SU-DHL-6 (cell line): ENCODE measurements at regions not wholly inside any gene's neighbourhood (a gene's known extent, or its start where the extent isn't known, plus 50 kb on each side); places are given as distances from the start of the nearest gene placed in this dataset.

ENCODE experiments used
- H2AFZ ChIP-seq: fragments of 200-600 bp; sonication (generic); 2 replicates; pipeline ENCODE4 v1.6.1; 2014; ENCODE audit warnings: low read depth, mild to moderate bottlenecking, moderate library complexity, mixed read lengths, antibody characterized with exemption, low read length; ENCODE audit not compliant: severe bottlenecking
- H3F3A ChIP-seq: fragments of 200-600 bp; shearing (Covaris generic); 2 replicates; pipeline ENCODE4 v1.6.0; 2016; ENCODE audit warnings: antibody characterized with exemption, mild to moderate bottlenecking; ENCODE audit not compliant: insufficient read depth
- H3K27ac ChIP-seq: fragments of 200-600 bp; sonication (generic); 2 replicates; pipeline ENCODE4 v1.5.1; 2016; ENCODE audit warnings: low read depth, mild to moderate bottlenecking, low read length, moderate library complexity, mixed read lengths
- H3K27me3 ChIP-seq: fragments of 200-600 bp; sonication (generic), shearing (Covaris generic); 2 replicates; pipeline ENCODE4 v1.6.0; 2014; ENCODE audit warnings: mild to moderate bottlenecking, low read length
- H3K36me3 ChIP-seq: fragments of 200-600 bp; sonication (generic); 2 replicates; pipeline ENCODE4 v1.6.1; 2014; ENCODE audit warnings: mild to moderate bottlenecking, low read length, mixed read lengths
- H3K4me2 ChIP-seq: fragments of 300-600, 200-600 bp; shearing (Covaris generic), sonication (generic); 2 replicates; pipeline ENCODE4 v1.6.0; 2014; ENCODE audit warnings: low read length, low read depth, mild to moderate bottlenecking; ENCODE audit not compliant: poor library complexity, severe bottlenecking
- H3K4me3 ChIP-seq: fragments of 200-600 bp; sonication (generic); 2 replicates; pipeline ENCODE4 v1.5.1; 2014; ENCODE audit warnings: antibody characterized with exemption, low read length, mild to moderate bottlenecking, mixed read lengths; ENCODE audit not compliant: insufficient read depth, poor library complexity, severe bottlenecking
- H3K79me2 ChIP-seq: fragments of 200-600 bp; sonication (generic); 2 replicates; pipeline ENCODE4 v1.6.1; 2014; ENCODE audit warnings: mild to moderate bottlenecking, low read length, moderate library complexity; ENCODE audit not compliant: insufficient read depth
- H3K9ac ChIP-seq: fragments of 200-600 bp; sonication (generic); 2 replicates; pipeline ENCODE4 v1.7.0; 2014; ENCODE audit warnings: mild to moderate bottlenecking, low read length
- H3K9me2 ChIP-seq: fragments of 200-600 bp; sonication (generic); replicated peaks from 2 replicates; pipeline ENCODE4 v1.6.1; 2014; ENCODE audit warnings: low read length; ENCODE audit not compliant: insufficient read depth
- H3K9me3 ChIP-seq: fragments of 200-600 bp; sonication (generic); 2 replicates; pipeline ENCODE4 v1.6.1; 2014; ENCODE audit warnings: low read length, mixed read lengths; ENCODE audit not compliant: insufficient read depth
- H4K20me1 ChIP-seq: fragments of 200-600 bp; sonication (generic); 2 replicates; pipeline ENCODE4 v1.6.1; 2014; ENCODE audit warnings: low read depth, mild to moderate bottlenecking, antibody characterized with exemption, low read length, moderate library complexity, mixed read lengths
- EZH2phosphoT487 ChIP-seq: fragments of 200-600 bp; sonication (generic), shearing (Covaris generic); conservative IDR thresholded peaks from 2 replicates; pipeline ENCODE4 v1.6.1; 2018; ENCODE audit warnings: mild to moderate bottlenecking, antibody characterized with exemption, low read length, moderate library complexity, mixed read lengths
- TF ChIP-seq, protein P1 (sequence below): fragments of 200-600 bp; sonication (generic); IDR thresholded peaks from one replicate; pipeline ENCODE4 v1.5.1; 2017; ENCODE audit warnings: antibody characterized with exemption, mild to moderate bottlenecking, low read length, moderate library complexity; ENCODE audit not compliant: insufficient read depth, poor library complexity, severe bottlenecking

DNA sequence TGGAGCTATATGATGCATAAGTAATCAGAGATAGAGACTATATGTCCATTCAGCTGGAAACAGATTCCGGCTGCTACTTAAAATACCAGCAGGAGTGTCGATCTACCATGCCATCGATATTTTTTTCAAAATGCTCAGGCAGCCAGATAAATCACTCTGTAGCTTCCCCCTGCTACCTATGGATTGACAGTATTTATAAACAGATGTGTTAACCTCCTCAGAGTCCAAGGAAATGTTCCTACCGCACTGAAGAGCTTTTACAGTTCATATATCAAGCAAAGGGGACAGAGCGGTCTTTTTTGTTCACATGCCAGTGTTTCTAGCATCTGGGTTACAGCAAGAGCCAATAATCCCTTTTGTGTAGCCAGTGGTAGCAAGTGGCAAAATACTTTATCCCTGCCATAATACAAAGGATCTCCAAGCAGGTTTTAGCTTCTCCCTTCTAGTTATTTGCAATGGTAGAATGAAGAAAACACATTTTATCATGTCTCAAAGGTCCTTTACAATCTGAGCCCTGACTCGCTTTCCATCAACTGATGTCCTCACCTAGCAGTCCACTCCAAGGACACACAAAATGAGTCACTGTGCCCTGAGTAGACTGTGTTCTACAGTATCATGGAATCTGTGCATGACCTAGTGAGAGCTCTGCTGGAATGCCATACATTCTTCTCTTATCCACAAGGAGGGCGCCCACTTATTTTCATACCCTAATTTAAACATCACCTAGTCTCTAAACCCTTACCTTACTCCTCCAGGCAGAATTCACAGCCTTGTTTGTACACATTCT, 507.0 kb downstream of the TBL1XR1 start:
- TF ChIP-seq, protein P1, sequence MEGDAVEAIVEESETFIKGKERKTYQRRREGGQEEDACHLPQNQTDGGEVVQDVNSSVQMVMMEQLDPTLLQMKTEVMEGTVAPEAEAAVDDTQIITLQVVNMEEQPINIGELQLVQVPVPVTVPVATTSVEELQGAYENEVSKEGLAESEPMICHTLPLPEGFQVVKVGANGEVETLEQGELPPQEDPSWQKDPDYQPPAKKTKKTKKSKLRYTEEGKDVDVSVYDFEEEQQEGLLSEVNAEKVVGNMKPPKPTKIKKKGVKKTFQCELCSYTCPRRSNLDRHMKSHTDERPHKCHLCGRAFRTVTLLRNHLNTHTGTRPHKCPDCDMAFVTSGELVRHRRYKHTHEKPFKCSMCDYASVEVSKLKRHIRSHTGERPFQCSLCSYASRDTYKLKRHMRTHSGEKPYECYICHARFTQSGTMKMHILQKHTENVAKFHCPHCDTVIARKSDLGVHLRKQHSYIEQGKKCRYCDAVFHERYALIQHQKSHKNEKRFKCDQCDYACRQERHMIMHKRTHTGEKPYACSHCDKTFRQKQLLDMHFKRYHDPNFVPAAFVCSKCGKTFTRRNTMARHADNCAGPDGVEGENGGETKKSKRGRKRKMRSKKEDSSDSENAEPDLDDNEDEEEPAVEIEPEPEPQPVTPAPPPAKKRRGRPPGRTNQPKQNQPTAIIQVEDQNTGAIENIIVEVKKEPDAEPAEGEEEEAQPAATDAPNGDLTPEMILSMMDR, result no peak
- TF ChIP-seq EZH2phosphoT487, result no peak
- no peaks in the 10 kb centered on the region for H3K27me3 ChIP-seq
- no peak overlapping the region for H3K9ac ChIP-seq
- H3K9me3 ChIP-seq, result no peaks in the 10 kb centered on the region
- H2AFZ ChIP-seq, result no peak overlapping the region
- no peaks in the 10 kb centered on the region for H4K20me1 ChIP-seq
- no peak overlapping the region for H3K27ac ChIP-seq
- H3K4me3 ChIP-seq, result no peak overlapping the region
- H3K4me2 ChIP-seq, result no peak overlapping the region
- no peaks in the 10 kb centered on the region for H3K79me2 ChIP-seq
- H3F3A ChIP-seq, result no peaks in the 10 kb centered on the region
- H3K36me3 ChIP-seq, result no peaks in the 10 kb centered on the region
- no peaks in the 10 kb centered on the region for H3K9me2 ChIP-seq

DNA sequence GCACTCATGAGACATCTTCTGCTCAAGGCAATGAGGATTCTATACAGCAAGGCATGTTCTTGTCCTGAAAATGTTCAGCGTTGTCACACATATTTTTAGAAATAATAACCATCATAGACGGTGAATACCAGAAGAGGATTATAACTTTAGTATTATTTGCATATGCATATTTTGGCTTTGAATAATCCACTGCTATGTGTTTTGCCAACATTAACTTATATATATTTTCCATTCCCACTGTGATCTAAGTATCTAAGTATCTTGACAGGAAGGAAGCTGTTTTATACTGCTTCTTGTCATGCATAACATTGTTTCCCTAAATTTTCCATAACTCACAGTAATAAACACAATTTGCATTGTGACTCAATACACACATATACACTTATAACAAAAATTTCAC, 509.5 kb downstream of the TBL1XR1 start:
- H4K20me1 ChIP-seq, result no peaks in the 10 kb centered on the region
- no peaks in the 10 kb centered on the region for H3K27me3 ChIP-seq
- no peak overlapping the region for H3K9ac ChIP-seq
- H3K79me2 ChIP-seq, result no peaks in the 10 kb centered on the region
- no peaks in the 10 kb centered on the region for H3K36me3 ChIP-seq
- H2AFZ ChIP-seq, result no peak overlapping the region
- no peaks in the 10 kb centered on the region for H3F3A ChIP-seq
- H3K9me3 ChIP-seq, result no peaks in the 10 kb centered on the region
- no peak for TF ChIP-seq EZH2phosphoT487
- TF ChIP-seq, protein P1, result no peak
- no peak overlapping the region for H3K4me2 ChIP-seq
- no peak overlapping the region for H3K27ac ChIP-seq
- H3K9me2 ChIP-seq, result no peaks in the 10 kb centered on the region
- no peak overlapping the region for H3K4me3 ChIP-seq

DNA sequence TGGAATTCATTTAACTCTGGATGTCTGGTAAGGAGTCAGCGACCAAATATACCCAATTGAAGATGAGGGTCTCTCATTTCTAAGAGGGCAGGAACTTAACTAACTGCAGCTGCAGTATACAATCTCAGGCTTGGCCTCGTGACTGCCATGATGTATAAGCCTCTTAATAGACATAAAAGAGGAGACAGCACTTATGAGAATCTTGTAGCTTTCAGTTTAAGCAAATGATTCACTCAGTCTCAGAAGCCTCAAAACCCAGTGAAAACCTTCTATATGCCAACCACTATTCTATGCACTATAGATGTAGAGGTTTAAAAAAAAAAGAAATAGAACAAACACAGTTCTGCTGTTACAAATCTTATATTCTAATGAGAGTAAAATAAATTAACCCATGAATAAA, 513.9 kb downstream of the TBL1XR1 start:
- Histone ChIP-seq H3K36me3 (no peaks in the 10 kb centered on the region), H3K27ac (no peak overlapping the region), H2AFZ (no peak overlapping the region), H3K9me2 (no peaks in the 10 kb centered on the region), H3K9ac (no peak overlapping the region), H3K4me3 (no peak overlapping the region), H4K20me1 (no peaks in the 10 kb centered on the region), H3K27me3 (no peaks in the 10 kb centered on the region), H3K9me3 (no peaks in the 10 kb centered on the region), H3K79me2 (no peaks in the 10 kb centered on the region), H3K4me2 (no peak overlapping the region), H3F3A (no peaks in the 10 kb centered on the region)
- no peak for TF ChIP-seq EZH2phosphoT487
- TF ChIP-seq, protein P1, result no peak
